Endodermal cell (in vitro differentiated cells): ENCODE measurements at regions not wholly inside any gene's neighbourhood (a gene's known extent, or its start where the extent isn't known, plus 50 kb on each side); places are given as distances from the start of the nearest gene placed in this dataset.

Source experiments
- DNase-seq: peaks from one replicate; pipeline ENCODE4 v3.0.0-alpha.2; 2017
- H3K27ac ChIP-seq: 2 replicates; pipeline ENCODE4 v1.5.1; 2013; ENCODE audit warnings: mild to moderate bottlenecking, low read depth, low read length, moderate library complexity
- H3K27me3 ChIP-seq: 2 replicates; pipeline ENCODE4 v1.6.1; 2013; ENCODE audit warnings: mild to moderate bottlenecking, low read length, moderate library complexity; ENCODE audit not compliant: insufficient read depth, control insufficient read depth, poor library complexity, severe bottlenecking
- H3K36me3 ChIP-seq: 2 replicates; pipeline ENCODE4 v1.7.0; 2013; ENCODE audit warnings: mild to moderate bottlenecking, low read length, moderate library complexity; ENCODE audit not compliant: control insufficient read depth, insufficient read depth
- H3K4me1 ChIP-seq: one replicate; pipeline ENCODE4 v1.7.0; 2013; ENCODE audit warnings: low read length; ENCODE audit not compliant: control insufficient read depth, insufficient read depth
- H3K4me3 ChIP-seq: 2 replicates; pipeline ENCODE4 v1.5.1; 2013; ENCODE audit warnings: mild to moderate bottlenecking, low read length, moderate library complexity
- H3K9ac ChIP-seq: 2 replicates; pipeline ENCODE4 v1.6.1; 2013; ENCODE audit warnings: mild to moderate bottlenecking, low read length, moderate library complexity; ENCODE audit not compliant: poor library complexity, severe bottlenecking; ENCODE audit errors: extremely low read depth
- H3K9me3 ChIP-seq: 2 replicates; pipeline ENCODE4 v1.6.1; 2013; ENCODE audit warnings: mild to moderate bottlenecking, low read length, moderate library complexity; ENCODE audit not compliant: control insufficient read depth
- H3K27ac Mint-ChIP-seq: 2 replicates; pipeline ENCODE4 v1.8.0; 2020; ENCODE audit warnings: mixed read lengths
- H3K27me3 Mint-ChIP-seq: 2 replicates; pipeline ENCODE4 v1.8.0; 2021; ENCODE audit warnings: mild to moderate bottlenecking, mixed read lengths; ENCODE audit not compliant: insufficient read depth
- H3K36me3 Mint-ChIP-seq: 2 replicates; pipeline ENCODE4 v1.8.0; 2020; ENCODE audit warnings: low read depth, mixed read lengths
- H3K4me1 Mint-ChIP-seq: 2 replicates; pipeline ENCODE4 v1.8.0; 2020; ENCODE audit warnings: mixed read lengths
- H3K4me3 Mint-ChIP-seq: 2 replicates; pipeline ENCODE4 v1.8.0; 2020; ENCODE audit warnings: mild to moderate bottlenecking, moderate library complexity, mixed read lengths
- H3K9me3 Mint-ChIP-seq: 2 replicates; pipeline ENCODE4 v1.8.0; 2020; ENCODE audit warnings: mild to moderate bottlenecking, mixed read lengths
- WGBS, 2 experiments: methylation state at CpG; one replicate each; pipeline versions ENCODE4 v1.1.5 to v1.1.7; 2013; ENCODE audit warnings: missing lambda C conversion rate in 2 of 2, mixed read lengths in 1 of 2; ENCODE audit not compliant: insufficient coverage in 1 of 2, insufficient read length in 1 of 2; 5-methylcytosine and 5-hydroxymethylcytosine counted together
- TF ChIP-seq, protein P1 (sequence below): fragments of 200-600 bp; sonication (generic); conservative IDR thresholded peaks from 2 replicates; pipeline ENCODE4 v1.5.0; 2021; ENCODE audit warnings: antibody characterized with exemption, mild to moderate bottlenecking

DNA sequence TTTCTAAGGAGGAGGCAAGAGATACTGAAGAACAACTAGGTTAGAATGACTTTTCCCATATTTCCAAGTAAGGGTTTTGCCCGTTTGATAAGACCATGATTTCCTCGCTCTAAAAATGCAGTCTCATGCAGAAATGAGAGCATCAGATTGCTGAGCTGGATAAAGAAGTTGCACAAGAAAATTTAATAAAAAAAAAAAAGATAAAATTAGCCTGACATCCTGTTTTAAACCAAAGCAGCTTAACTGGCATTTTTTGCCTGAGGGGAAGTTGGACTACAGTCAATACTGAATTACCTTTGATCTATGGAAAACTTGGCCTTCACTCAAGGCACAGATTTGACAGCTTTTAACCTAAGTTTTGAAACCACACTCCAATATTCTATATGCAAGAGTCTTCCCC, 208.4 kb downstream of the GASK1B start:
- H3K4me3 Mint-ChIP-seq = no peak overlapping the region
- Histone ChIP-seq H3K36me3 (no peaks in the 10 kb centered on the region), H3K4me3 (no peak overlapping the region), H3K9ac (no peak overlapping the region), H3K4me1 (no peaks in the 10 kb centered on the region), H3K27me3 (no peaks in the 10 kb centered on the region), H3K9me3 (no peaks in the 10 kb centered on the region), H3K27ac (no peak overlapping the region)
- no peaks in the 10 kb centered on the region for H3K27me3 Mint-ChIP-seq
- 88% methylated on average over 2 of the region's 2 CpGs; no CpG with 5 or more reads in 1 of the 2 experiments for WGBS, 2 experiments
- no peak overlapping the region for H3K27ac Mint-ChIP-seq
- no peaks in the 10 kb centered on the region for H3K9me3 Mint-ChIP-seq
- DNase-seq = no peak
- TF ChIP-seq, protein P1, sequence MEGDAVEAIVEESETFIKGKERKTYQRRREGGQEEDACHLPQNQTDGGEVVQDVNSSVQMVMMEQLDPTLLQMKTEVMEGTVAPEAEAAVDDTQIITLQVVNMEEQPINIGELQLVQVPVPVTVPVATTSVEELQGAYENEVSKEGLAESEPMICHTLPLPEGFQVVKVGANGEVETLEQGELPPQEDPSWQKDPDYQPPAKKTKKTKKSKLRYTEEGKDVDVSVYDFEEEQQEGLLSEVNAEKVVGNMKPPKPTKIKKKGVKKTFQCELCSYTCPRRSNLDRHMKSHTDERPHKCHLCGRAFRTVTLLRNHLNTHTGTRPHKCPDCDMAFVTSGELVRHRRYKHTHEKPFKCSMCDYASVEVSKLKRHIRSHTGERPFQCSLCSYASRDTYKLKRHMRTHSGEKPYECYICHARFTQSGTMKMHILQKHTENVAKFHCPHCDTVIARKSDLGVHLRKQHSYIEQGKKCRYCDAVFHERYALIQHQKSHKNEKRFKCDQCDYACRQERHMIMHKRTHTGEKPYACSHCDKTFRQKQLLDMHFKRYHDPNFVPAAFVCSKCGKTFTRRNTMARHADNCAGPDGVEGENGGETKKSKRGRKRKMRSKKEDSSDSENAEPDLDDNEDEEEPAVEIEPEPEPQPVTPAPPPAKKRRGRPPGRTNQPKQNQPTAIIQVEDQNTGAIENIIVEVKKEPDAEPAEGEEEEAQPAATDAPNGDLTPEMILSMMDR = no peak
- H3K4me1 Mint-ChIP-seq = no peaks in the 10 kb centered on the region
- no peaks in the 10 kb centered on the region for H3K36me3 Mint-ChIP-seq

DNA sequence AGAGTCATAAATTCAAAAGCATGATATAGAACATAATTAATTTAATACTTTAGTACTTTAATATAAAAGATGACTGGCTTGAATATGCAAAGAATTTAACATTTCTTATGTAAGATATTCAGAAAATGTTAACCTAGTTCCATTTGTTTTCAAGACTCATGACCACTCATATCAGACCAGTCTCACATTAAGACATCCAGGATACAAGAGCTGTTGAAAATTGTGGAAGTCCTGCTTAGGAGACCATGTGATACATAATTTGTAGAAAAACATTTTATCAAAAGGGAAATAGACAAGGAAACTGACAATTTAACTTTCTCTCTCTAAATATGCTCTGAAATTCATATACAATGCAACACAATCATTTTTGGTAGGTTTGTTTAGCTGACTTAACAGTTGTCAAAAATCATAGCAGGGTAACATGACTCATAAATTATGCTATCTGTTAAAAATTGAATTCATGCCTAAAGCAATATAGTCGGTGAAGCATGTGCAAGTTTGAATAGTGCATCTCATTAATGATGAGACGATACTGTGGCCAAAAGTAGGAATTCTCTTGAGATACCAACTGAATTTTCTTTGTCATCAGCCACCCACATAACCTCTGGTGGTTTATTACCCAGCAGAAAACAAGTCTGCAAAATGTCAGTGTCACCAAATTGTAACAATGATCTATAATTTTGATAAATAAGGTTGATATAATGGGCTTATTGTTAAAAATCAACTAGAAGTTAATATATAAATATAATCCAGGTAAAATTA, 211.4 kb downstream of the GASK1B start:
- Histone ChIP-seq H3K27me3 (no peaks in the 10 kb centered on the region), H3K9me3 (no peaks in the 10 kb centered on the region), H3K4me3 (no peak overlapping the region), H3K27ac (no peak overlapping the region), H3K36me3 (no peaks in the 10 kb centered on the region), H3K9ac (no peak overlapping the region), H3K4me1 (no peaks in the 10 kb centered on the region)
- no peak overlapping the region for H3K4me3 Mint-ChIP-seq
- no peaks in the 10 kb centered on the region for H3K9me3 Mint-ChIP-seq
- no peak for DNase-seq
- TF ChIP-seq, protein P1 = no peak
- WGBS, 2 experiments = 92 to 100% methylated on average over 2 of the region's 2 CpGs
- no peaks in the 10 kb centered on the region for H3K36me3 Mint-ChIP-seq
- no peak overlapping the region for H3K27ac Mint-ChIP-seq
- H3K4me1 Mint-ChIP-seq = no peaks in the 10 kb centered on the region
- no peaks in the 10 kb centered on the region for H3K27me3 Mint-ChIP-seq

DNA sequence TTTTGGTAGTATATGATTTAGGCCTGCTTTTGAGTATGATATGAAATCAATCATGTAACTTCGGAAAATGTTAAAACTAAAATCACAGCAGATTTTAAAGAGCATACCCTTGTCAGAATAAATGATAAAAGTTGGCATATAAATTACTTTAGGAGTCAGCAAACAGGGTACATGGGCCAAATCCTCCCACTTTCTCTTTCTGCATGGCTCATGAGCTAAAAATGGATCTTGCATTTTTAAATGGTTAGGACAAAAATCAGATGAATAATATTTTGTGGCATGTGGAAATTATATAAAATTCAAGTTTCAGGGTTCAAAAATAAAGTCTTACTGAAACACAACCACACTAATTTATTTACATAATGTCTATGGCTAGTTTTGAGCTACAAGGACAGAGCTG, 214.9 kb downstream of the GASK1B start:
- Mint-ChIP-seq H3K9me3 (no peaks in the 10 kb centered on the region), H3K27ac (no peak overlapping the region)
- H3K4me1 ChIP-seq = no peaks in the 10 kb centered on the region

More for the DNA sequence above, 214.9 kb downstream of the GASK1B start:
- WGBS, 2 experiments = 88% methylated on average over 1 of the region's 1 CpG; no CpG with 5 or more reads in 1 of the 2 experiments
- Histone ChIP-seq H3K27me3 (no peaks in the 10 kb centered on the region), H3K9me3 (no peaks in the 10 kb centered on the region), H3K9ac (no peak overlapping the region), H3K36me3 (no peaks in the 10 kb centered on the region), H3K4me3 (no peak overlapping the region), H3K27ac (no peak overlapping the region)
- TF ChIP-seq, protein P1 = no peak
- Mint-ChIP-seq H3K27me3 (no peaks in the 10 kb centered on the region), H3K36me3 (no peaks in the 10 kb centered on the region), H3K4me3 (no peak overlapping the region), H3K4me1 (no peaks in the 10 kb centered on the region)
- no peak for DNase-seq
